ENCODE measurements at regions not wholly inside any gene's neighbourhood (a gene's known extent, or its start where the extent isn't known, plus 50 kb on each side); places are given as distances from the start of the nearest gene placed in this dataset.

DNA sequence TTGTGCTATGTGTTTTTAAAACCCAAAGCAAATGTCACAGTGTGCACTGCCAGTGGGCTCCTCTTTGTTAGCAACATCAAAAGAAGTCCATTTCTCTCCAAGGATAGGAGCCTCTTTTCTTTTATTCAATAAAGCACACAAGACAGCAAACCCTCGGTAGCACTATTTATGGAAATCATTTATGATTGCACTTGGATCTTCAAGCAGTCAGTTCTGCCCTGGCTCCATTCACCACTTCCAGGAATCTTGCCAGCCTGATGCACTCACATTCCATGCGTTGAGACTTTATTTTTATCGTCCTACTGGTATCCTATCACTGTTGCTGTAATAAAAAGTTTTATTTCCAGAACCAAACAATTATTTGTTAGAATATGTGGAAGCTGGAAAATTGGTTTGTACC, 412.1 kb downstream of the TBL1XR1 start:
- TF ChIP-seq, protein P1, sequence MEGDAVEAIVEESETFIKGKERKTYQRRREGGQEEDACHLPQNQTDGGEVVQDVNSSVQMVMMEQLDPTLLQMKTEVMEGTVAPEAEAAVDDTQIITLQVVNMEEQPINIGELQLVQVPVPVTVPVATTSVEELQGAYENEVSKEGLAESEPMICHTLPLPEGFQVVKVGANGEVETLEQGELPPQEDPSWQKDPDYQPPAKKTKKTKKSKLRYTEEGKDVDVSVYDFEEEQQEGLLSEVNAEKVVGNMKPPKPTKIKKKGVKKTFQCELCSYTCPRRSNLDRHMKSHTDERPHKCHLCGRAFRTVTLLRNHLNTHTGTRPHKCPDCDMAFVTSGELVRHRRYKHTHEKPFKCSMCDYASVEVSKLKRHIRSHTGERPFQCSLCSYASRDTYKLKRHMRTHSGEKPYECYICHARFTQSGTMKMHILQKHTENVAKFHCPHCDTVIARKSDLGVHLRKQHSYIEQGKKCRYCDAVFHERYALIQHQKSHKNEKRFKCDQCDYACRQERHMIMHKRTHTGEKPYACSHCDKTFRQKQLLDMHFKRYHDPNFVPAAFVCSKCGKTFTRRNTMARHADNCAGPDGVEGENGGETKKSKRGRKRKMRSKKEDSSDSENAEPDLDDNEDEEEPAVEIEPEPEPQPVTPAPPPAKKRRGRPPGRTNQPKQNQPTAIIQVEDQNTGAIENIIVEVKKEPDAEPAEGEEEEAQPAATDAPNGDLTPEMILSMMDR (conservative IDR thresholded peaks at IDR 0.05; ENCODE audit: low read depth, low read length) = no peak
- no peak for TF ChIP-seq EZH2 (IDR thresholded peaks at IDR 0.05; ENCODE audit: borderline replicate concordance, low read depth, low read length, poor library complexity, severe bottlenecking)
- POLR2A ChIA-PET (ENCODE audit: low non-redundant PET) = no interaction called here
- Histone ChIP-seq H3K4me1 (ENCODE audit: insufficient read depth, low read length, poor library complexity, severe bottlenecking) (peaks cover 12% of the 10 kb centered on the region), H3K4me3 (ENCODE audit: low read depth, low read length, poor library complexity, severe bottlenecking) (no peak overlapping the region), H3K27me3 (replicated peaks; ENCODE audit: insufficient read depth, low read depth, low read length, poor library complexity) (no peaks in the 10 kb centered on the region), H3K9me3 (ENCODE audit: low read depth, low read length, poor library complexity, severe bottlenecking) (no peaks in the 10 kb centered on the region), H3K27ac (ENCODE audit: low read depth, low read length, poor library complexity, severe bottlenecking) (no peak overlapping the region), H3K36me3 (ENCODE audit: insufficient read depth, low read length, poor library complexity, severe bottlenecking) (no peaks in the 10 kb centered on the region)
- intact Hi-C loops (cut with micrococcal nuclease; ENCODE audit: unreplicated experiment) = no loop called here
- no TSS peak for BruUV-seq (replicated peaks)
- DNase-seq (ENCODE audit: low spot score) = no peak
- CTCF ChIA-PET = no interaction called here

- TF ChIP-seq, protein P1 (conservative IDR thresholded peaks at IDR 0.05; ENCODE audit: low read depth, low read length) = no peak
- TF ChIP-seq EZH2 (IDR thresholded peaks at IDR 0.05; ENCODE audit: borderline replicate concordance, low read depth, low read length, poor library complexity, severe bottlenecking) = no peak
- Histone ChIP-seq H3K9me3 (ENCODE audit: low read depth, low read length, poor library complexity, severe bottlenecking) (no peaks in the 10 kb centered on the region), H3K36me3 (ENCODE audit: insufficient read depth, low read length, poor library complexity, severe bottlenecking) (no peaks in the 10 kb centered on the region), H3K27me3 (replicated peaks; ENCODE audit: insufficient read depth, low read depth, low read length, poor library complexity) (no peaks in the 10 kb centered on the region), H3K4me3 (ENCODE audit: low read depth, low read length, poor library complexity, severe bottlenecking) (no peak overlapping the region), H3K27ac (ENCODE audit: low read depth, low read length, poor library complexity, severe bottlenecking) (no peak overlapping the region), H3K4me1 (ENCODE audit: insufficient read depth, low read length, poor library complexity, severe bottlenecking) (peaks cover 13% of the 10 kb centered on the region)
- intact Hi-C loops (cut with micrococcal nuclease; ENCODE audit: unreplicated experiment) = no loop called here
- no TSS peak for BruUV-seq (replicated peaks)
- ChIA-PET POLR2A (ENCODE audit: low non-redundant PET) (no interaction called here), CTCF (interaction anchor here (0.8 kb wide), 1 partner anchor 33 kb away, joined by 3 read pairs; no protein-coding TSS in a partner anchor)
- DNase-seq (ENCODE audit: low spot score) = peak; percentile 24
Observed at GRCh38 chr3:176780766-176781165, 416.5 kb downstream of the TBL1XR1 start.

DNA sequence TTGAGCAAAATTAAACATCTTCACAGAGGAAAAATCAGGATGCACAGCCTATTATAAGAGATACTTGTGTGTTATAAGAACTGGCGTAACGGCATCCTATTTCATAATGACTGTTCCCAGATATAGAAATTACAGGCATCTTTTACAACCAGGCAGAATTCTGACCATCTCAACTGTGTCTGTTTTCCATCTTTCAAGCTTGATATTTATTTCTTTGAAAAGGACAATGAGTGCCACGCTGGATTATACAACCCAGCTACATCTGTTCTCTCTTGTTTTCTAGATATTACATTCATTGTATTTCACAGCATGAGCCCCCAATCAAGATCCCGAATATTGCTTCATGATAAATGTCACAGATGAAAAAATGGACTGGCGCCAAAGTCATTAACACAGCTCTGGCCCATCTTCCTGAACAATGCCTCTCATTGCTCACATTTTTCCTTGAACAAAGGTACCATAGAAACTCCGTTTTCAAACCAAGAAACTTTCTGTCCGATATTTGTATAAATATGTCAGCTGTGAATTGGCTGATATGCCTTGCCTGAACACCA, 420.6 kb downstream of the TBL1XR1 start:
- H3K4me1 ChIP-seq (ENCODE audit: insufficient read depth, low read length, poor library complexity, severe bottlenecking) = peaks cover 13% of the 10 kb centered on the region
- H3K27ac ChIP-seq (ENCODE audit: low read depth, low read length, poor library complexity, severe bottlenecking) = no peak overlapping the region
- no peak overlapping the region for H3K4me3 ChIP-seq (ENCODE audit: low read depth, low read length, poor library complexity, severe bottlenecking)
- intact Hi-C loops (cut with micrococcal nuclease; ENCODE audit: unreplicated experiment) = no loop called here
- TF ChIP-seq EZH2 (IDR thresholded peaks at IDR 0.05; ENCODE audit: borderline replicate concordance, low read depth, low read length, poor library complexity, severe bottlenecking) = no peak
- TF ChIP-seq, protein P1 (conservative IDR thresholded peaks at IDR 0.05; ENCODE audit: low read depth, low read length) = no peak
- POLR2A ChIA-PET (ENCODE audit: low non-redundant PET) = no interaction called here
- no TSS peak for BruUV-seq (replicated peaks)
- no peaks in the 10 kb centered on the region for H3K27me3 ChIP-seq (replicated peaks; ENCODE audit: insufficient read depth, low read depth, low read length, poor library complexity)
- CTCF ChIA-PET = interaction anchor here (0.7 kb wide), 1 partner anchor 443 kb away, joined by 3 read pairs; no protein-coding TSS in a partner anchor
- DNase-seq (ENCODE audit: low spot score) = peak; percentile 38
- H3K36me3 ChIP-seq (ENCODE audit: insufficient read depth, low read length, poor library complexity, severe bottlenecking) = no peaks in the 10 kb centered on the region
- peaks cover 16% of the 10 kb centered on the region for H3K9me3 ChIP-seq (ENCODE audit: low read depth, low read length, poor library complexity, severe bottlenecking)
